HG03520 (cell line): ENCODE measurements at regions not wholly inside any gene's neighbourhood (a gene's known extent, or its start where the extent isn't known, plus 50 kb on each side); places are given as distances from the start of the nearest gene placed in this dataset.
"Not testable (repeated sequence)": the region's sequence is repeated elsewhere in the genome, so short reads cannot be mapped to it uniquely, and the experiment has no call there.

Source experiments
- ATAC-seq: cut with Tn5 transposase; IDR thresholded peaks from one replicate; pipeline ENCODE4 v1.9.1; 2021; ENCODE audit warnings: mild to moderate bottlenecking, moderate library complexity; ENCODE audit not compliant: unreplicated experiment

DNA sequence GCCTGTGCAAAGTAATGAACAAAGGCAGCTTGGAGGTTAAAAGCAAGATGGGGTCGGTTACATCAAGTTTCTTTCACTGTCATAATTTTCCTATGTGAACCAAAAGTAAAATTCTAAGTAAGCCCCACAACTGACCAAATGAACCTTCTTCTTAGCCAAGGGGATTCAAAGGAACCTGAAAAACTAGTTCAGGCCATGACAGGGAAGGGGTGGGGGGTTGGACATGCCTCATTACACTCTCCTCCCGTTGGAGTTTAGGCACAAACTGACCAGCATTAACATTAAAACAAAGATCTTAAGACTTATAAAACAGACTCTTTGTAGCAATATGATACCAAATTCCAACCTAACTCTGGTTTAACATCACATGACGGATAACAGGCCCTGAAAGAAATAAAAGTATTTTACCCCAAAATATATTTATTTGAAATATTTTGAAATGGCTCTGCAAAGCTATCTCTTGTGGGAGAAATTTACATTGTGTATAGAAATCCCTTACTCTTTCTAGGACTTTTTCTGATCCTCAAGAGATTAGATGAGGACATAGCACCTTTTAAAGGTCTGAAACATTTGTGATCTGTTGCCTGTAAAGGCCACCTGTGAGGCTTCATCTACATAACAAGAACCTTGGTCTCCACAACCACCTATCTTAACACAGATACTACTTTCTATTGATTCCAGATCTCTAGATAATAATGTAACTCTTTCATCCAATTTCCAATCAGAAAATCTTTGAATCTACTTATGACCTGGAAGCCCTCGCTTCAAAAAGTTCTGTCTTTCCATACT is 1829.0 kb upstream of the MIR17HG start:
- ATAC-seq = no peak

DNA sequence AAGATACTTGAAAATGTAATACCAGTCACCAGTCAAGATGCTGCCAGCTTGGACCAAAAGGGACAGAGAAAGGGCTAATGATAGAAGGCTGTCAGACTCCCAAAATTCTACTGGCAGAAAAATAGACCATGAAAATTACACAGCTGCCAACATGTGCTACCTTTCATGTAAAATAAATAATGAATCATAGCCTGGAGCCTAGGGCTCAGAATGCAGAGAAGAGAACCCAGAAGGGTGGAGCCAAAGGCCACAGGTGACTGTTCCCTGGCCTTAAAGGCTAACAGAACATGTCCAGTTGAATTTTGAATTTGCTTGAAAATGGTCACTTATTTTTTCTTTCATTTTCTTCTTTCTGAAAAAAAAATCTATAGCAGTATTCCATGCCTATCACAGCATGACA is 1827.0 kb upstream of the MIR17HG start:
- ATAC-seq = no peak

DNA sequence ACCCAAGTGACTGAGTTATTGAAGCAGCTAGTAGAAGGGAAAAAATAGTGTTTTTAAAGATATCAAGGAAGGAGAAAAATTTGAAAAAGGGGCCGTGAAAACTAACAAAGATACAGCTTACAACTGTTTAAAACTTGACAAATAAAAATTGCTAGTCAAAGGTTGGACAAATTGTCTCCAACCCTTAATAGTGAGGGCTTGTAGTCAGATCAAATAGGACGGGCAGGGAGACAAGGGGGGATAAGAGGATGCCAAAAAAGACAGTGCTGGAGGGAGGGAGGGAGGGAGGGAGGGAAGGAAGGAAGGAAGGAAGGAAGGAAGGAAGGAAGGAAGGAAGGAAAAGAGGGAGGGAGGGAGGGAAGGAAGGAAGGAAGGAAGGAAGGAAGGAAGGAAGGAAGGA is 1825.8 kb upstream of the MIR17HG start:
- not testable (repeated sequence) for ATAC-seq

GRCh38 chr13:89541091-89542030 is 1806.1 kb upstream of the MIR17HG start:
- ATAC-seq = no peak

DNA sequence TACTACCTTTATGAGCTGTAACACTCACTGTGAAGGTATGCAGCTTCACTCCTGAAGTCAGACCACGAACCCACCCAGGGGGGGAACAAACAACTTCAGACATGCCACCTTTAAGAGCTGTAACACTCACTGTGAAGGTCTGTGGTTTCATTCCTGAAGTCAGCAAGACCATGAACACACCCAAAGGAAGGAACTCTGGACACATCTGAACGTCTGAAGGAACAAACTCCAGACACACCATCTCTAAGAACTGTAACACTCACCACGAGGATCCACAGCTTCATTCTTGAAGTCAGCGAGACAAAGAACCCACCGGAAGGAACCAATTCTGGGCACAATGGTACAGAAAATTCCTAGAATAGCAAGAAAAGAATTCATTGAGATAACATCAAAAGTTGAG is 1796.5 kb upstream of the MIR17HG start:
- no peak for ATAC-seq

- ATAC-seq = no peak
Observed at GRCh38 chr13:89554801-89555200, 1792.7 kb upstream of the MIR17HG start.

DNA sequence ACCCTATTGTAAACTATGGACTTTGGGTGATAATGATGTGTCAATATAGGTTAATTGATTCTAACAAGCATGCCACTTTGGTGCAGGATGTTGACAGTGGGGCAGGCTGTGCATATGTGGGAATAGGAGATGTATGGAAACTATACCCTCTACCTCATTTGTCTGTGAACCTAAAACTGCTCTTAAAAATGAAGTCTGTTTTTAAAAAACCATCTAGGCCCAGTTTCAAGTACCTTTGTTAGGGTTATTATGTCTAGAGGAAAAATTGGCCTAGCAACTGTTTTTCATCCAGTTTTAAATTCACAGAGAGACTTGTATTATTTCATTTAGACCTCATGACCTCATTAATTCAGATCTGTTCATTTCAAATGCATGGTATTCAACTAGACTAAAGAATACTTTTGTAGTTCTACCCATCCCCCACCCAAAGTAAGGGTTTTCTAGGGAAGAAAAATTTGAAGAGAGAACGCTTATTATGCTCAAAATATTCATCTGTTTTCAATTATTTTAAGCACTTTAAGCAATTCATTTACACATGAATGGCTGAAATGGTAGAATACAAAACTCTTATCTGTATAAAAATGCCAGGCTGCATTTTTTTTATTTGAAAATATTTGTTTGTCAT is 1781.9 kb upstream of the MIR17HG start:
- ATAC-seq = no peak

DNA sequence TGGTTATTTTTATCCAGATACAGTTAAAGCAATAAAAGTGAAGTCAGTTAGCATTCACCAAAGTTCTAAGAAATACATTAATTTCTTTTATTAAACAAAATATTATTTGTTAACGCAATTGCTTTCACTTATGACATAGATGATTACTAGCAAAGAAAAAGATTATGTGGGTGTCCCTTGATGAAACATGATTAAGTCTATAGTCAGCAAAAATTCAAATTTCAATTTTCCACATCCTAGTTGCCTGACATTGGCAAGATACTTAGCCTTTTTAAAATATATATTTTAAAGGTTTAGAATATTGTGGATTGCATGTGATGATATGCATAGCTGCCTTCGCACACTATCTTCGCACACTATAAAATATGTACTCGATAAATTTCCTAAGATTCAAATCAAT is 1780.5 kb upstream of the MIR17HG start:
- no peak for ATAC-seq

DNA sequence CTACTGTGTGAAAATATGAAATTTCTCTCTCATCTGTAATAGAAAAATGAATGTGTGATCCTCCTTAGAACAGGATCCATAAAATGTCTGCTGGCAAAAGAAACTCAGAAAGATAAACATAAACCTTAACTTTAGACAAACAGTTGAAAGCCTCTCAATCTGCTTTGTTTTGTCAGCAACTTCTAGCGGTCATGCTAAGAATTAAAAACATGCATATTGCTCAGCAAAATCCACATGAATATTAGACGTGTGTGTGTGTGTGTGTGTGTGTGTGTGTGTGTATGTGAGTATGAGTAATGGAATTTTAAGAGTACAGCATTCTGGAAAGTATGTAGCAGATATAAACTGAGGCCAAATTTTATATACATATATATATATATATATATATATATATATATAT is 1779.2 kb upstream of the MIR17HG start:
- no peak for ATAC-seq

DNA sequence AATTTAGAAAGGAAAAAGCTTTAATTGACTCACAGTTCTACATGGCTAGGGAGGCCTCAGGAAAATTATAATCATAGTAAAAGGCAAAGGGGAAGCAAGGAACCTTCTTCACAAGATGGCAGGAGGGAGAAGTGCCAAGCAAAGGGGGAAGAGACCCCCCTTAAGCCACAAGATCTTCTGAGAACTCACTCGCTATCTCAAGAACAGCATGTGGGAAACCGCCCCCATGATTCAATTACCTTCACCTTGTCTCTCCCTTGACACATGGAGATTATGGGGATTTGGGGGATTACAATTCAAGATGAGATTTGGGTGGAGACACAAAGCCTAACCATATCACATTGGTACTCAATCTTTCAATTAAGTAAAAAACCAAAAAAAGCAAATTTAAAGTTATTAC is 1778.7 kb upstream of the MIR17HG start:
- ATAC-seq = no peak

DNA sequence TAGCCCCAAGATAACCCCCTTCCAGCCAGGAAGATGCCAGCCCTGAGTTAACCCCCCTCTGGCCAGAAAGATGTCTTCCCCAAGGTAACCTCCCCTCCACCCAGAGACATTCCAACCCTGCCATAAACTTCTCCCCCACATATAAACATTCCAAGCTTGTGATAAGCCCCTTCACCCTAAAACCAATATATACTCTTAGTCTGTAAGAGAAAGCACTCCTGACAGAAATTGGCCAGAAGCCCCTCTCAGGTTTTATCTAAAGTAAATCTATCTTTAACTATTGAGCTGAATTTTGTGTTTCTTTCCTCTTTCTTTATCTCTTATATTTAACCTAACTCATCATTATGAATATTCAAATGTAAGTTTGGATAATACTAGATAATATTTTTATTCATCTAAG is 1775.8 kb upstream of the MIR17HG start:
- no peak for ATAC-seq

DNA sequence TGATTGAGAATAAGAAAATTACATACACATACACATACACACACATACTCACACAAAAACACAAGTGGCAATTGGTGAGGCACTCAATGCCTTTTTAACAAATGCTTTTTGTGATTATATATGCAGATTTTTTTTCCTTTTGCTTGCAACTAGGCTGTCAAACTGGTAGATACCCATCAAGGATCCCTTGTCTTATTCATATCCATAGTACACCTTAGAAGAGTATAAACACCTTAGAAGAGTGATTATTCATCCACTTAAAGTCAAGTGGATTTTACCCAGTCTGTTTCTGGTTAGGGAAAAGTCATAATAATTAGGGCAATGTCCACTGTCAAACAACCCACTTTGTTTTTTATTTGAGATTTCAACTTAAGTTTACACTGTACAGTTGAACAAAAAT is 1773.4 kb upstream of the MIR17HG start:
- ATAC-seq = no peak

GRCh38 chr13:89577301-89577700 is 1770.2 kb upstream of the MIR17HG start:
- no peak for ATAC-seq

GRCh38 chr13:89584058-89584620 is 1763.3 kb upstream of the MIR17HG start:
- no peak for ATAC-seq

DNA sequence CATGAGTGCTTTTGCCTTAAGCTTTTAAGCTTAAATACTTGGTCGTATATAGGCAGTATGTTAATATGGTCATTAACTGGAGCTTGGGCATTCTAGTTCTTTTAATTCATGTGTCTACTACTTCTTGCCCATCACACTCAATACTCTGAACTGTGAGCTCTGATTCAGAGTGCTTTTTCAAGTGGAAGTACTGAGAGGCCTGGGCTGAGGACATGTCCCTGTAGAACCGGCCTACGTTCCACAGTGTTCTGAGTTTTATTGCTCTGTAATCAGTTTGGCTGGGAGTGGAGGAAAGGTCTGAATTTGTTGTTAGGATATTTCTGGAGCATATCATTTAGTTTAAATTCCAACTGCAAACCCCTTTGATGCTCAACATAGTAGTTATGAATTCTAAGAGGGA is 1744.8 kb upstream of the MIR17HG start:
- no peak for ATAC-seq

DNA sequence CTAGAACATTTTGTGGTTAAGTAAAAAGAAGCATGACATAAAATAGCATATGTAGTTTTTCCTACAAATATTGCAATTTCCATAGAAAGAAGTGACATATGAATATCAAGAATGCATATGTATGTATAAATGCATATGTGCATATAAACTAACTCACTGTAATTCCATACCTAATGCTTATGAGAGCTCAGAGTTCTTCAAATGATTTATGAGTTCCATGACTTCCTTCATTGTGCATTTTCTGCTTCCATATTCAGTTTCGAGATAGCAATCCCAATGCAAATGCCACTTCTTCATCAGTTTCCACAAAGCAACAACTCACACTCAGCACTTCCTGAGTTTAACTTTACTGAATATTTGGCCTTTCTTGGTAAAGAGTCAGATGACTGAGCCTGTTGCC is 1744.3 kb upstream of the MIR17HG start:
- no peak for ATAC-seq

GRCh38 chr13:89609318-89609717 is 1738.2 kb upstream of the MIR17HG start:
- no peak for ATAC-seq

DNA sequence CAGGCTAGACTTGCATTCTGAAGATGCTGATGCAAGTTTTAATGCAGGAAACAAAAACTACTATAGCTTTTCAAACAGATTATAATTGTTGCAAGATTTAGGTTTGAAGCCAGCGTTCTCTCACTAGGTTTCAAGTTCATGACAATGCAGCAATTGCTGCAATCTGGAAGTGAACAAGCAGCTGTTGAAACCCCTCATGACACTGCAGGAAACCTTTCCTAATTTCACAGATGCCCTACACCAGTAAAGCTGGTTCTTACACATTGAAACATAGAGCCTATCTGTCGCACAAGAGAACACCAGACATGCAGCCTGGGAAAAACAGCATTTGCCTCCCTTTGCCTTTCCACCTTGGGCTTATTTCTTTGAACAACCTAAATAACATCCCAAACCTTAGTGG is 1737.2 kb upstream of the MIR17HG start:
- no peak for ATAC-seq

GRCh38 chr13:89610881-89611280 is 1736.6 kb upstream of the MIR17HG start:
- ATAC-seq = no peak

GRCh38 chr13:89627996-89628395 is 1719.5 kb upstream of the MIR17HG start:
- ATAC-seq = no peak

DNA sequence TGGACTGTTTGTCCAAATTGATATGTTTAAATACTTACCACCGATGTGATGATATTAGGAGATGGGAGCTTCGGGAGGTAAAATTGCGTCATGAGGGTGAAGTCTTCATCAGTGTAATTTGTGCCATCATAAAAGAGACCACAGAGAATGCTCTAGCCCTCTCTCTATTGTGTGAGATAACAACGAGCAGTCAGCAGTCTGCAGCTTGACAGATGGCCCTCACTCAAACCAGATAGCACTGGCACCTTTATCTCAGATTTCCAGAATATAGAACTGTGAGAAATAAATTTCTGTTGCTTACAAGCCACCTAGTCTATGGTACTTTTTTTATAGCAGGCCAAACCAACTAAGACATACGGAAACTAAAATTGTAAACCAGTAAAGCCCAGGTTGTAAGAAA is 1718.9 kb upstream of the MIR17HG start:
- no peak for ATAC-seq
